Thyroid gland (tissue), 4 donors: ENCODE measurements at regions not wholly inside any gene's neighbourhood (a gene's known extent, or its start where the extent isn't known, plus 50 kb on each side); places are given as distances from the start of the nearest gene placed in this dataset.
A peak's percentile ranks its signal among the peaks of the same experiment; 100 is the strongest.

Experiments
- DNase-seq, 2 donors: peaks; one replicate each; pipeline ENCODE4 v3.0.0-alpha.2; 2019
- H3K27ac ChIP-seq, 3 donors: fragments of 200-600 bp; sonication (generic); 1 replicate in 2 of 3; 2 replicates in 1 of 3; pipeline ENCODE4 v1.5.1; 2016 to 2019; ENCODE audit warnings: mild to moderate bottlenecking in 1 of 3, moderate library complexity in 1 of 3
- H3K27me3 ChIP-seq: fragments of 200-600 bp; sonication (generic); one replicate; pipeline ENCODE4 v1.5.1; 2019
- H3K36me3 ChIP-seq, 2 donors: fragments of 200-600 bp; sonication (generic); one replicate each; pipeline ENCODE4 v1.5.1; 2016 to 2019
- H3K4me1 ChIP-seq, 2 donors: fragments of 200-600 bp; sonication (generic); one replicate each; pipeline ENCODE4 v1.5.1; 2017 to 2019
- H3K4me3 ChIP-seq, 3 donors: fragments of 200-600 bp; sonication (generic); replicated peaks in 1 of 3; 1 replicate in 2 of 3; 2 replicates in 1 of 3; pipeline ENCODE4 v1.5.1; 2016; ENCODE audit warnings: mild to moderate bottlenecking in 1 of 3
- H3K9me3 ChIP-seq: fragments of 200-600 bp; sonication (generic); one replicate; pipeline ENCODE4 v1.5.1; 2017
- POLR2A ChIP-seq, 2 donors: fragments of 450-650 bp; IDR thresholded peaks; one replicate each; pipeline ENCODE4 v1.6.1; 2017; ENCODE audit warnings: antibody characterized with exemption in 2 of 2, mild to moderate bottlenecking in 2 of 2, moderate library complexity in 1 of 2
- WGBS, 2 donors: methylation state at CpG; one replicate each; pipeline ENCODE4 v1.1.5; 2017; 5-methylcytosine and 5-hydroxymethylcytosine counted together
- intact Hi-C: fragments of 100-400 bp; cut with DNase I; formaldehyde crosslinking; loops from one replicate; pipeline ENCODE4 v1.15.1; 2023
- TF ChIP-seq, protein P1 (sequence below), 6 experiments: fragments of 200-600 bp in 3 of 6; fragments of 450-650 bp in 3 of 6; sonication (generic) in 3 of 6; IDR thresholded peaks; one replicate each; pipeline ENCODE4 v1.5.1; 2016 to 2019; ENCODE audit warnings: antibody characterized with exemption in 6 of 6, mild to moderate bottlenecking in 2 of 6, inconsistent platforms in 1 of 6, moderate library complexity in 1 of 6

DNA sequence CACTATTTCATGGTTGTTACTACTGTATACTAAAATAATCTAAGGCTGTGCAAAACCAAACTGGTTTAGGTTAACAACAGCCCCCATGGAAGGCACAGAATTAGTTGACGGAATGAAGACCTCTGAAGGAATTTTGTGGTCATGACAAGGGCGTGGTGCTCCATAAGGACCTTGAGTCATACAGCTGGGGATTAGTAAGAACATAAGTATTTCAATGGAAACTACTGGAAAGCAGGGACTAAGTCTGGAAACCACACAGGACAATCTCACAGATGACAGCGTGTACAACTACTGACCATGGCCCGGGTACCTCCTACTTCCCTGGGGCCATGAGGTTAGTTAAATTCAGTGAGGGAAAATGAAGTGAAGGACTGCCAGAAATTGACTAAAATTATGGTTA, 98.5 kb upstream of the PLEKHA5 start:
- intact Hi-C loops, result no loop called here
- peaks cover 5 to 13% of the 10 kb centered on the region in 2 donors for H3K4me1 ChIP-seq
- H3K4me3 ChIP-seq, result no peak overlapping the region
- TF ChIP-seq POLR2A (IDR thresholded peaks at IDR 0.05), result no peak
- TF ChIP-seq, protein P1, sequence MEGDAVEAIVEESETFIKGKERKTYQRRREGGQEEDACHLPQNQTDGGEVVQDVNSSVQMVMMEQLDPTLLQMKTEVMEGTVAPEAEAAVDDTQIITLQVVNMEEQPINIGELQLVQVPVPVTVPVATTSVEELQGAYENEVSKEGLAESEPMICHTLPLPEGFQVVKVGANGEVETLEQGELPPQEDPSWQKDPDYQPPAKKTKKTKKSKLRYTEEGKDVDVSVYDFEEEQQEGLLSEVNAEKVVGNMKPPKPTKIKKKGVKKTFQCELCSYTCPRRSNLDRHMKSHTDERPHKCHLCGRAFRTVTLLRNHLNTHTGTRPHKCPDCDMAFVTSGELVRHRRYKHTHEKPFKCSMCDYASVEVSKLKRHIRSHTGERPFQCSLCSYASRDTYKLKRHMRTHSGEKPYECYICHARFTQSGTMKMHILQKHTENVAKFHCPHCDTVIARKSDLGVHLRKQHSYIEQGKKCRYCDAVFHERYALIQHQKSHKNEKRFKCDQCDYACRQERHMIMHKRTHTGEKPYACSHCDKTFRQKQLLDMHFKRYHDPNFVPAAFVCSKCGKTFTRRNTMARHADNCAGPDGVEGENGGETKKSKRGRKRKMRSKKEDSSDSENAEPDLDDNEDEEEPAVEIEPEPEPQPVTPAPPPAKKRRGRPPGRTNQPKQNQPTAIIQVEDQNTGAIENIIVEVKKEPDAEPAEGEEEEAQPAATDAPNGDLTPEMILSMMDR (IDR thresholded peaks at IDR 0.05), result no peak
- no peaks in the 10 kb centered on the region for H3K36me3 ChIP-seq
- H3K9me3 ChIP-seq, result no peaks in the 10 kb centered on the region
- no peaks in the 10 kb centered on the region for H3K27me3 ChIP-seq
- no peak overlapping the region for H3K27ac ChIP-seq
- no peak for DNase-seq
- WGBS, 2 donors, result 76 to 88% methylated on average over 4 of the region's 4 CpGs

DNA sequence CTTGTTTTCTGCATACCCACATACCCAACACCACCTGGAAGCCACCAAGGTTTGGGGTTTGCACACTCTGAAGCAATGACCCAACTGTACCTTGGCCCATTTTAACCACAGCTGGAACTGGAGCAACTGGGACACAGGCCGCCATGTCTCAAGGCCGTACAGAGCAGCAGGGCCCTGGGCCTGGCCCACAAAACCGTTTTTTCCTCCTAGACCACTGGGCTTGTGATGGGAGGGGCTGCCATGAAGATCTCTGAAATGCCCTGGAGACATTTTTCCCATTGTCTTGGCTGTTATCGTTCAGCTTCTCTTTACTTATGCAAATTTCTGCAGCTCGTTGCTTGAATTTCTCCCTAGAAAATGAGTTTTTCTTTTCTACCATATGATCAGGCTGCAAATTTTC, 96.7 kb upstream of the PLEKHA5 start:
- 89 to 92% methylated on average over 5 of the region's 5 CpGs for WGBS, 2 donors

DNA sequence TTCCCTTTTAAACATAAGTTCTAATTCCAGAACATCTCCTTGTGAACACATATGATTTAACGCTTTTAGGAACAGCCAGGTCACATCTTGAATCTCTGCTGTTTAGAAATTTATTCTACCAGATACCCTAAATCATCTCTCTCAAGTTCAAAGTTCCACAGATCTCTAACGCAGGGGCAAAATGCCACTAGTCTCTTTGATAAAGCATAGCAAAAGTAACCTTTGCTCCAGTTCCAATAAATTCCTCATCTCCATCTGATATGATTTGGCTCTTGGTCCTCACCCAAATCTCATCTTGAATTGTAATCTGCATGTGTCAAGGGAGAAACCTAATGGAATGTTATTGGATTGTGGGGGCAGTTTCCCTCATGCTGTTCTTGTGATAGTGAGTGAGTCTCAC, 96.3 kb upstream of the PLEKHA5 start:
- H3K4me3 ChIP-seq, result no peak overlapping the region
- WGBS, 2 donors, result 92 to 97% methylated on average over 2 of the region's 2 CpGs
- no peaks in the 10 kb centered on the region for H3K27me3 ChIP-seq
- no peak for TF ChIP-seq POLR2A (IDR thresholded peaks at IDR 0.05)
- TF ChIP-seq, protein P1 (IDR thresholded peaks at IDR 0.05), result no peak
- peaks cover 21% of the 10 kb centered on the region in 2 donors for H3K4me1 ChIP-seq
- H3K36me3 ChIP-seq, result no peaks in the 10 kb centered on the region
- no peak for DNase-seq
- intact Hi-C loops, result no loop called here
- no peak overlapping the region for H3K27ac ChIP-seq
- no peaks in the 10 kb centered on the region for H3K9me3 ChIP-seq

More for the DNA sequence above, 96.7 kb upstream of the PLEKHA5 start:
- TF ChIP-seq, protein P1 (IDR thresholded peaks at IDR 0.05), result no peak
- no peak for TF ChIP-seq POLR2A (IDR thresholded peaks at IDR 0.05)
- no peaks in the 10 kb centered on the region for H3K9me3 ChIP-seq
- no peak overlapping the region for H3K4me3 ChIP-seq
- H3K27ac ChIP-seq, result no peak overlapping the region
- H3K36me3 ChIP-seq, result no peaks in the 10 kb centered on the region
- intact Hi-C loops, result no loop called here
- H3K4me1 ChIP-seq, result peaks cover 17 to 19% of the 10 kb centered on the region in 2 donors
- no peak for DNase-seq
- H3K27me3 ChIP-seq, result no peaks in the 10 kb centered on the region

DNA sequence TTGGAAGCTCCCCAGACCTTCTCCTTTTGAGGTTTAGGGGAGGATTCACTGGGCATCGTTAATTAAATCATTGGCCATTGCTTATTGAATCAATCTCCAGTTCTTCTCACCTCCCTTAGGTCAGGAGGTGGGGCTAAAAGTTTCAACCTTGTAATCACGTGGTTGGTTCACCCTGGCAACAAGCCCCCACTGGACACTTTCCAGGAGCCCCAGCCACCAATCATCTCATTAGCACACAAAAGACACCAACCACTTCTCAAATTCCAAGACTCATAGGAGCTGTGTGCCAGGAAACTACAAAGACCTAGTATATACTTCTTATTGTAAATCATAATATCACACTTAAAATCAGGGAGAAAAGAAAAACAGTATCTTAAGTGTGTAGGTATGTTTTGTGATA, 94.6 kb upstream of the PLEKHA5 start:
- no peaks in the 10 kb centered on the region for H3K27me3 ChIP-seq
- H3K4me3 ChIP-seq, result no peak overlapping the region
- DNase-seq, result no peak
- WGBS, 2 donors, result 51 to 61% methylated on average over 2 of the region's 2 CpGs
- no peaks in the 10 kb centered on the region for H3K9me3 ChIP-seq
- intact Hi-C loops, result no loop called here
- peaks cover 32 to 35% of the 10 kb centered on the region in 2 donors for H3K4me1 ChIP-seq
- H3K27ac ChIP-seq, result no peak overlapping the region
- no peaks in the 10 kb centered on the region for H3K36me3 ChIP-seq
- TF ChIP-seq, protein P1 (IDR thresholded peaks at IDR 0.05), result no peak
- no peak for TF ChIP-seq POLR2A (IDR thresholded peaks at IDR 0.05)

DNA sequence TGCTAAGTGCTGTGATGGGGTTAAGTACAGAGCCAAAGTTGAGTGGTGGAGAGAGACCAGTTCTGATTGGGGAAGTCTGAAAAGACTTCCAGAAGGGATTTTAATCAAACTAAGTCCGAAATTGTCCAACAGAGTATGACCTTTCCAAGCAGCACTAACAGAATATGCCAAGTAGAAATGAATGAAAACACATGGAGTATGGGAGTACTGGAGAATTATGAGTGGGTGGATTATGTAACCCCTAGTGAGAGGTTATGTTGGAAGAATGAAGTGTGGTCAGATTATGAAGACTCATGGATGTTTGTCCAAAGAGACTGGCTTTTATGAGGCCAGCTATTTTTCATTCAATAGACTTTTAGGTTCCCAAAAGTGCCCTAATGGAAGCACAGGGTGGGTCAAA, 94.0 kb upstream of the PLEKHA5 start:
- Histone ChIP-seq H3K4me1 (peaks cover 37 to 41% of the 10 kb centered on the region in 2 donors), H3K27me3 (no peaks in the 10 kb centered on the region), H3K9me3 (no peaks in the 10 kb centered on the region), H3K27ac (peak overlapping the region in 1 of 3 donors; percentile 58), H3K36me3 (no peaks in the 10 kb centered on the region), H3K4me3 (no peak overlapping the region)
- 35 to 41% methylated on average over 1 of the region's 1 CpG for WGBS, 2 donors
- intact Hi-C loops, result no loop called here
- TF ChIP-seq POLR2A (IDR thresholded peaks at IDR 0.05), result no peak
- TF ChIP-seq, protein P1 (IDR thresholded peaks at IDR 0.05), result no peak
- DNase-seq, result no peak
